ENCODE measurements at regions not wholly inside any gene's neighbourhood (a gene's known extent, or its start where the extent isn't known, plus 50 kb on each side); places are given as distances from the start of the nearest gene placed in this dataset.

GRCh38 chr14:41096131-41096530, 510.5 kb upstream of the LRFN5 start:
- DNase-seq (ENCODE audit: extremely low spot score, unreplicated experiment), result no peak
- peaks cover 17% of the 10 kb centered on the region for H3K36me3 Mint-ChIP-seq

DNA sequence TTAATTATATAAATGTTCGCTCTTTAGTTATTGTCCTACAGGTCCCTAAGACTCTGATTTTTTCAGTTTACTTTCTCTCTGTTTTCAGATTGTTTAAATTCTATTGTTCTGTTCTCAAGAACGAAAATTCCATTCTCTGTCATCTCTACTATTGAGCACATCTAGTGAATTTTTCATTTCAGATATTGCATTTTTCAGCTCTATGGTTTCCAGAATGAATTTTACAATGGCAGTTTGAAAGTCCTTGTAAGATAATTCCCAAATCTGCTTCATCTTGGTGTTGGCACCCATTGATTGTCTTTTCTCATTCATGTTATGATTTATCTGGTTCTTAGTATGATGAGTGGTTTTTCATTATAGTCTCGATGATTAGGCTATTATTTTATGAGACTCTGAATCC, 519.6 kb upstream of the LRFN5 start:
- peaks cover 18% of the 10 kb centered on the region for H3K36me3 Mint-ChIP-seq
- H3K27me3 Mint-ChIP-seq, result no peaks in the 10 kb centered on the region
- H3K4me3 Mint-ChIP-seq, result no peak overlapping the region
- no peak for TF ChIP-seq CTCF (conservative IDR thresholded peaks at IDR 0.05)
- H3K9me3 Mint-ChIP-seq, result peaks cover 10% of the 10 kb centered on the region
- no peak for DNase-seq (ENCODE audit: extremely low spot score, unreplicated experiment)
- no peak overlapping the region for H3K27ac Mint-ChIP-seq
- no peaks in the 10 kb centered on the region for H3K4me1 Mint-ChIP-seq (ENCODE audit: unreplicated experiment)

More at GRCh38 chr14:41096131-41096530, 510.5 kb upstream of the LRFN5 start:
- Mint-ChIP-seq H3K4me1 (ENCODE audit: unreplicated experiment) (no peaks in the 10 kb centered on the region), H3K27me3 (no peaks in the 10 kb centered on the region), H3K27ac (no peak overlapping the region), H3K9me3 (peaks cover 8% of the 10 kb centered on the region), H3K4me3 (no peak overlapping the region)
- TF ChIP-seq CTCF (conservative IDR thresholded peaks at IDR 0.05), result no peak

DNA sequence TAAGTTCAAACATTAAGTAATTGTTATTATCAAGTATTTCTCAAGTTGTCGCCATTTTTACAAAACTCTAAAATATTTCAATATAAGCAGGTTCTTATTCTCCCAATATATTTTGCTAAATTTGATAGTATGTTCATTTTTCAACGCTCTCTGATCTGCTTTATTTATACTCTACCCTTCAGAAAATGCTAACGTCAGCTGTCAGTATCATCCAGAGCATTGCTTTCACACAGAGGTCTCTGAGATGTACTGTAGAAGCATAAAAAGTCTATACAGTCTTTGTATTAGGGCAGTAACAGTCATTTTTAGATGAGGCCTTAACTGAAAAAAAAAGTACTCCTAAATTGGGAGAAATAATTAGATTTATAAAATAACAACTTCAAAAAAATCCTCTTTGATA, 533.1 kb upstream of the LRFN5 start:
- Mint-ChIP-seq H3K36me3 (no peaks in the 10 kb centered on the region), H3K9me3 (no peaks in the 10 kb centered on the region), H3K27me3 (no peaks in the 10 kb centered on the region), H3K4me1 (ENCODE audit: unreplicated experiment) (no peaks in the 10 kb centered on the region), H3K4me3 (no peak overlapping the region), H3K27ac (no peak overlapping the region)
- TF ChIP-seq CTCF (conservative IDR thresholded peaks at IDR 0.05), result no peak
- no peak for DNase-seq (ENCODE audit: extremely low spot score, unreplicated experiment)

- no peaks in the 10 kb centered on the region for H3K27me3 Mint-ChIP-seq
- no peaks in the 10 kb centered on the region for H3K9me3 Mint-ChIP-seq
- H3K4me3 Mint-ChIP-seq, result no peak overlapping the region
- no peak overlapping the region for H3K27ac Mint-ChIP-seq
- DNase-seq (ENCODE audit: extremely low spot score, unreplicated experiment), result no peak
- no peaks in the 10 kb centered on the region for H3K4me1 Mint-ChIP-seq (ENCODE audit: unreplicated experiment)
- H3K36me3 Mint-ChIP-seq, result no peaks in the 10 kb centered on the region
- TF ChIP-seq CTCF (conservative IDR thresholded peaks at IDR 0.05), result no peak
Measured at GRCh38 chr14:41072776-41073175, 533.9 kb upstream of the LRFN5 start.

- no peak overlapping the region for H3K4me3 Mint-ChIP-seq
- no peak overlapping the region for H3K27ac Mint-ChIP-seq
- TF ChIP-seq CTCF (conservative IDR thresholded peaks at IDR 0.05), result no peak
- no peaks in the 10 kb centered on the region for H3K4me1 Mint-ChIP-seq (ENCODE audit: unreplicated experiment)
- H3K9me3 Mint-ChIP-seq, result no peaks in the 10 kb centered on the region
- no peak for DNase-seq (ENCODE audit: extremely low spot score, unreplicated experiment)
- no peaks in the 10 kb centered on the region for H3K36me3 Mint-ChIP-seq
- H3K27me3 Mint-ChIP-seq, result no peaks in the 10 kb centered on the region
Measured at GRCh38 chr14:41071351-41071750, 535.3 kb upstream of the LRFN5 start.

- H3K4me1 Mint-ChIP-seq (ENCODE audit: unreplicated experiment), result no peaks in the 10 kb centered on the region
- no peak overlapping the region for H3K4me3 Mint-ChIP-seq
- no peak for TF ChIP-seq CTCF (conservative IDR thresholded peaks at IDR 0.05)
- no peaks in the 10 kb centered on the region for H3K36me3 Mint-ChIP-seq
- H3K27me3 Mint-ChIP-seq, result no peaks in the 10 kb centered on the region
- H3K9me3 Mint-ChIP-seq, result no peaks in the 10 kb centered on the region
- H3K27ac Mint-ChIP-seq, result no peak overlapping the region
- no peak for DNase-seq (ENCODE audit: extremely low spot score, unreplicated experiment)
Measured at GRCh38 chr14:41062826-41063225, 543.9 kb upstream of the LRFN5 start.

Data from type B pancreatic cell (in vitro differentiated cells).